DND-41 (cell line): ENCODE measurements at regions not wholly inside any gene's neighbourhood (a gene's known extent, or its start where the extent isn't known, plus 50 kb on each side); places are given as distances from the start of the nearest gene placed in this dataset.

Source experiments
- CTCF ChIP-seq: IDR thresholded peaks from 2 replicates; pipeline ENCODE4 v1.5.1; 2012; ENCODE audit warnings: borderline replicate concordance, low read length, moderate library complexity, mild to moderate bottlenecking; ENCODE audit not compliant: poor library complexity, severe bottlenecking; ENCODE audit errors: extremely low read depth
- EZH2 ChIP-seq: IDR thresholded peaks from 3 replicates; pipeline ENCODE4 v1.6.1; 2012; ENCODE audit warnings: borderline replicate concordance, low read depth, mild to moderate bottlenecking, moderate library complexity, low read length, inconsistent platforms; ENCODE audit not compliant: severe bottlenecking

- TF ChIP-seq CTCF (no peak), EZH2 (no peak)
Measured at GRCh38 chr13:63396746-63397145, 1981.1 kb upstream of the PCDH20 start.
